OCI-LY3 (cell line): ENCODE measurements at regions not wholly inside any gene's neighbourhood (a gene's known extent, or its start where the extent isn't known, plus 50 kb on each side); places are given as distances from the start of the nearest gene placed in this dataset.

Experiments used
- CTCF ChIP-seq: fragments of 200-600, 300-600 bp; sonication (generic); IDR thresholded peaks from 2 replicates; pipeline ENCODE4 v1.5.1; 2014; ENCODE audit warnings: antibody characterized with exemption, low read length, low read depth
- EZH2phosphoT487 ChIP-seq: fragments of 200-600 bp; shearing (Covaris generic); IDR thresholded peaks from 2 replicates; pipeline ENCODE4 v1.6.1; 2018; ENCODE audit warnings: antibody characterized with exemption, mixed run types, low read depth

GRCh38 chr18:41465386-41465785 is 489.6 kb upstream of the PIK3C3 start:
- TF ChIP-seq EZH2phosphoT487 = no peak
- no peak for TF ChIP-seq CTCF
